Stomach (tissue), 4 donors: ENCODE measurements at regions not wholly inside any gene's neighbourhood (a gene's known extent, or its start where the extent isn't known, plus 50 kb on each side); places are given as distances from the start of the nearest gene placed in this dataset.

Experiments used
- POLR2AphosphoS5 ChIP-seq, 3 donors: sonication (generic); formaldehyde crosslinking; IDR thresholded peaks; one replicate each; pipeline ENCODE4 v1.6.1; 2016; ENCODE audit warnings: antibody characterized with exemption in 3 of 3
- TF ChIP-seq, protein P1 (sequence below), 7 experiments: fragments of 450-650 bp in 4 of 7; fragments of 200-600 bp in 3 of 7; sonication (generic) in 3 of 7; IDR thresholded peaks; one replicate each; pipeline ENCODE4 v1.5.1; 2016 to 2019; ENCODE audit warnings: antibody characterized with exemption in 7 of 7, control low read depth in 2 of 7, mild to moderate bottlenecking in 1 of 7

DNA sequence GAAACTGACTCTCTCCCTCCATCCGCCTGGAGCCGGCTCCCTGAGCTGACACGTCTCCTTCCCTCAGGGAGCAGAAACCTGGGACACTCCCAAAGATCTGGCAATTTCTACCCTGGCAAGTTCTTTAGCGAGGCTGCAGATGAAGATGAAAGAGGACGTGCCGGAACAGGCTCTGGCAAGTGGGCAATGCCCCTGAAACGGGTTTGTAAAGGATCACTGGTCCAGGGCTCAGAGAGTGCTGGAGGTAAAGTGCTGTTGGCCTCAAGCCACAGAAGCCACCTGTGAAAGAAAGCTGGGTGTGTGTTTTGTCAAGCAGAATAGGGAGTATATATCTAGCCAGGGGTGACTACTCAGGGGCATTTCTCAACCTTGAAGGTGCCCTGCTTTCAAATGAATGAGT lies 131.4 kb upstream of the ATP6AP2 start:
- TF ChIP-seq, protein P1, sequence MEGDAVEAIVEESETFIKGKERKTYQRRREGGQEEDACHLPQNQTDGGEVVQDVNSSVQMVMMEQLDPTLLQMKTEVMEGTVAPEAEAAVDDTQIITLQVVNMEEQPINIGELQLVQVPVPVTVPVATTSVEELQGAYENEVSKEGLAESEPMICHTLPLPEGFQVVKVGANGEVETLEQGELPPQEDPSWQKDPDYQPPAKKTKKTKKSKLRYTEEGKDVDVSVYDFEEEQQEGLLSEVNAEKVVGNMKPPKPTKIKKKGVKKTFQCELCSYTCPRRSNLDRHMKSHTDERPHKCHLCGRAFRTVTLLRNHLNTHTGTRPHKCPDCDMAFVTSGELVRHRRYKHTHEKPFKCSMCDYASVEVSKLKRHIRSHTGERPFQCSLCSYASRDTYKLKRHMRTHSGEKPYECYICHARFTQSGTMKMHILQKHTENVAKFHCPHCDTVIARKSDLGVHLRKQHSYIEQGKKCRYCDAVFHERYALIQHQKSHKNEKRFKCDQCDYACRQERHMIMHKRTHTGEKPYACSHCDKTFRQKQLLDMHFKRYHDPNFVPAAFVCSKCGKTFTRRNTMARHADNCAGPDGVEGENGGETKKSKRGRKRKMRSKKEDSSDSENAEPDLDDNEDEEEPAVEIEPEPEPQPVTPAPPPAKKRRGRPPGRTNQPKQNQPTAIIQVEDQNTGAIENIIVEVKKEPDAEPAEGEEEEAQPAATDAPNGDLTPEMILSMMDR (IDR thresholded peaks at IDR 0.05) = no peak
- no peak for TF ChIP-seq POLR2AphosphoS5 (IDR thresholded peaks at IDR 0.05)
